NCI-H1930 (cell line): ENCODE measurements at regions not wholly inside any gene's neighbourhood (a gene's known extent, or its start where the extent isn't known, plus 50 kb on each side); places are given as distances from the start of the nearest gene placed in this dataset.
"Not testable (repeated sequence)": the region's sequence is repeated elsewhere in the genome, so short reads cannot be mapped to it uniquely, and the experiment has no call there.

Experiments
- DNase-seq, 2 experiments: peaks; one replicate each; lab custom pipeline; 2025; lab: John Stamatoyannopoulos, UW

- DNase-seq, result no peak
These were observed 135.6 kb upstream of the ZNF536 start for GRCh38 chr19:30236587-30236986.

GRCh38 chr19:30237140-30237539, 135.0 kb upstream of the ZNF536 start:
- DNase-seq, result no peak

- DNase-seq, result no peak
These were observed 131.1 kb upstream of the ZNF536 start for GRCh38 chr19:30240904-30241695.

- DNase-seq, result no peak
These were observed 127.7 kb upstream of the ZNF536 start for GRCh38 chr19:30244533-30244932.

GRCh38 chr19:30245401-30246039, 126.7 kb upstream of the ZNF536 start:
- DNase-seq, result no peak

GRCh38 chr19:30249911-30250310, 122.3 kb upstream of the ZNF536 start:
- DNase-seq, result no peak

- no peak for DNase-seq
These were observed 120.0 kb upstream of the ZNF536 start for GRCh38 chr19:30252214-30252613.

- DNase-seq, result no peak
These were observed 118.6 kb upstream of the ZNF536 start for GRCh38 chr19:30253581-30253996.

- DNase-seq, result no peak
These were observed 118.0 kb upstream of the ZNF536 start for GRCh38 chr19:30254158-30254557.

- no peak for DNase-seq
These were observed 117.4 kb upstream of the ZNF536 start for GRCh38 chr19:30254789-30255188.

- no peak for DNase-seq
These were observed 116.2 kb upstream of the ZNF536 start for GRCh38 chr19:30255791-30256495.

- DNase-seq, result no peak
These were observed 115.7 kb upstream of the ZNF536 start for GRCh38 chr19:30256496-30256850.

- DNase-seq, result no peak
These were observed 108.3 kb upstream of the ZNF536 start for GRCh38 chr19:30263830-30264381.

GRCh38 chr19:30265918-30266317, 106.3 kb upstream of the ZNF536 start:
- DNase-seq, result not testable (repeated sequence)

GRCh38 chr19:30266687-30267086, 105.5 kb upstream of the ZNF536 start:
- no peak for DNase-seq

- no peak for DNase-seq
These were observed 104.9 kb upstream of the ZNF536 start for GRCh38 chr19:30267332-30267731.

GRCh38 chr19:30268601-30269000, 103.6 kb upstream of the ZNF536 start:
- DNase-seq, result no peak

GRCh38 chr19:30269638-30270037, 102.5 kb upstream of the ZNF536 start:
- no peak for DNase-seq

GRCh38 chr19:30271816-30272215, 100.4 kb upstream of the ZNF536 start:
- DNase-seq, result no peak

GRCh38 chr19:30272554-30272953, 99.6 kb upstream of the ZNF536 start:
- no peak for DNase-seq

GRCh38 chr19:30273184-30273583, 99.0 kb upstream of the ZNF536 start:
- no peak for DNase-seq

- no peak for DNase-seq
These were observed 97.2 kb upstream of the ZNF536 start for GRCh38 chr19:30274987-30275386.
